Activated CD4-positive, alpha-beta T cell treated with anti-CD3 and anti-CD28 coated beads, Interleukin-2, Interleukin-6, amounts not matched to agents 100 ng/mL and 50 ng/mL, durations not matched to agents 16 hours and 8 hours (primary cell): ENCODE measurements at regions not wholly inside any gene's neighbourhood (a gene's known extent, or its start where the extent isn't known, plus 50 kb on each side); places are given as distances from the start of the nearest gene placed in this dataset.

ENCODE experiments used
- DNase-seq: peaks from one replicate; pipeline ENCODE4 v3.0.0-alpha.2; 2020

- DNase-seq, result no peak
Observed at GRCh38 chr12:42704810-42705401, 115.4 kb upstream of the PRICKLE1 start.

GRCh38 chr12:42704340-42704739 lies 114.8 kb upstream of the PRICKLE1 start:
- no peak for DNase-seq

- no peak for DNase-seq
Observed at GRCh38 chr12:42701084-42701483, 111.5 kb upstream of the PRICKLE1 start.

- no peak for DNase-seq
Observed at GRCh38 chr12:42698213-42698612, 108.7 kb upstream of the PRICKLE1 start.

GRCh38 chr12:42696406-42697149 lies 107.0 kb upstream of the PRICKLE1 start:
- no peak for DNase-seq

- no peak for DNase-seq
Observed at GRCh38 chr12:42695490-42695995, 106.0 kb upstream of the PRICKLE1 start.

- no peak for DNase-seq
Observed at GRCh38 chr12:42692749-42693148, 103.2 kb upstream of the PRICKLE1 start.

- DNase-seq, result no peak
Observed at GRCh38 chr12:42691991-42692557, 102.5 kb upstream of the PRICKLE1 start.

GRCh38 chr12:42690264-42690663 lies 100.7 kb upstream of the PRICKLE1 start:
- no peak for DNase-seq

GRCh38 chr12:42689699-42690098 lies 100.2 kb upstream of the PRICKLE1 start:
- no peak for DNase-seq

GRCh38 chr12:42686514-42687172 lies 97.1 kb upstream of the PRICKLE1 start:
- no peak for DNase-seq

- no peak for DNase-seq
Observed at GRCh38 chr12:42684802-42685071, 95.2 kb upstream of the PRICKLE1 start.

- no peak for DNase-seq
Observed at GRCh38 chr12:42683933-42684801, 94.6 kb upstream of the PRICKLE1 start.

GRCh38 chr12:42683266-42683665 lies 93.7 kb upstream of the PRICKLE1 start:
- DNase-seq, result no peak

GRCh38 chr12:42679466-42679865 lies 89.9 kb upstream of the PRICKLE1 start:
- DNase-seq, result no peak

- DNase-seq, result no peak
Observed at GRCh38 chr12:42677461-42677860, 87.9 kb upstream of the PRICKLE1 start.

GRCh38 chr12:42673535-42673934 lies 84.0 kb upstream of the PRICKLE1 start:
- DNase-seq, result no peak

- no peak for DNase-seq
Observed at GRCh38 chr12:42670719-42671118, 81.2 kb upstream of the PRICKLE1 start.

- no peak for DNase-seq
Observed at GRCh38 chr12:42669553-42669952, 80.0 kb upstream of the PRICKLE1 start.

GRCh38 chr12:42666671-42667243 lies 77.2 kb upstream of the PRICKLE1 start:
- no peak for DNase-seq

GRCh38 chr12:42663621-42664020 lies 74.1 kb upstream of the PRICKLE1 start:
- DNase-seq, result no peak
